22Rv1 (cell line): ENCODE measurements at regions not wholly inside any gene's neighbourhood (a gene's known extent, or its start where the extent isn't known, plus 50 kb on each side); places are given as distances from the start of the nearest gene placed in this dataset.

Experiments
- ZFX ChIP-seq: fragments of 450-650 bp; IDR thresholded peaks from 2 replicates; pipeline ENCODE4 v1.6.1; 2017; ENCODE audit warnings: antibody characterized with exemption, borderline replicate concordance
- TF ChIP-seq, protein P1 (sequence below): fragments of 450-650 bp; IDR thresholded peaks from 2 replicates; pipeline ENCODE4 v1.5.1; 2017; ENCODE audit warnings: mild to moderate bottlenecking

- TF ChIP-seq, protein P1, sequence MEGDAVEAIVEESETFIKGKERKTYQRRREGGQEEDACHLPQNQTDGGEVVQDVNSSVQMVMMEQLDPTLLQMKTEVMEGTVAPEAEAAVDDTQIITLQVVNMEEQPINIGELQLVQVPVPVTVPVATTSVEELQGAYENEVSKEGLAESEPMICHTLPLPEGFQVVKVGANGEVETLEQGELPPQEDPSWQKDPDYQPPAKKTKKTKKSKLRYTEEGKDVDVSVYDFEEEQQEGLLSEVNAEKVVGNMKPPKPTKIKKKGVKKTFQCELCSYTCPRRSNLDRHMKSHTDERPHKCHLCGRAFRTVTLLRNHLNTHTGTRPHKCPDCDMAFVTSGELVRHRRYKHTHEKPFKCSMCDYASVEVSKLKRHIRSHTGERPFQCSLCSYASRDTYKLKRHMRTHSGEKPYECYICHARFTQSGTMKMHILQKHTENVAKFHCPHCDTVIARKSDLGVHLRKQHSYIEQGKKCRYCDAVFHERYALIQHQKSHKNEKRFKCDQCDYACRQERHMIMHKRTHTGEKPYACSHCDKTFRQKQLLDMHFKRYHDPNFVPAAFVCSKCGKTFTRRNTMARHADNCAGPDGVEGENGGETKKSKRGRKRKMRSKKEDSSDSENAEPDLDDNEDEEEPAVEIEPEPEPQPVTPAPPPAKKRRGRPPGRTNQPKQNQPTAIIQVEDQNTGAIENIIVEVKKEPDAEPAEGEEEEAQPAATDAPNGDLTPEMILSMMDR: no peak
- TF ChIP-seq ZFX: no peak
Measured at GRCh38 chr13:53411463-53411862, 382.9 kb downstream of the OLFM4 start.
